Activated CD4-positive, alpha-beta memory T cell treated with anti-CD3 and anti-CD28 coated beads for 36 hours (primary cell): ENCODE measurements at regions not wholly inside any gene's neighbourhood (a gene's known extent, or its start where the extent isn't known, plus 50 kb on each side); places are given as distances from the start of the nearest gene placed in this dataset.
"Not testable (repeated sequence)": the region's sequence is repeated elsewhere in the genome, so short reads cannot be mapped to it uniquely, and the experiment has no call there.

Experiments
- CTCF ChIA-PET: fragments of 350-600 bp; sonication (Branson Sonifier 250); formaldehyde crosslinking; loops from one replicate; lab custom pipeline; 2021; ENCODE audit warnings: antibody characterized with exemption, inconsistent platforms; lab: Charles Lee
- POLR2A ChIA-PET: fragments of 350-600 bp; sonication (Branson Sonifier 250); formaldehyde crosslinking; loops from one replicate; lab custom pipeline; 2021; ENCODE audit warnings: antibody characterized with exemption; lab: Charles Lee
- DNase-seq: peaks from one replicate; pipeline ENCODE4 v3.0.0-alpha.2; 2020
- H3K27ac Mint-ChIP-seq: one replicate; pipeline ENCODE4 v1.8.0; 2021; ENCODE audit warnings: mixed read lengths
- H3K27me3 Mint-ChIP-seq: one replicate; pipeline ENCODE4 v1.8.0; 2021; ENCODE audit warnings: mixed read lengths
- H3K36me3 Mint-ChIP-seq: one replicate; pipeline ENCODE4 v1.8.0; 2021; ENCODE audit warnings: mixed read lengths
- H3K4me1 Mint-ChIP-seq: one replicate; pipeline ENCODE4 v1.8.0; 2021; ENCODE audit warnings: low read depth, mixed read lengths
- H3K4me3 Mint-ChIP-seq: one replicate; pipeline ENCODE4 v1.8.0; 2021; ENCODE audit warnings: mild to moderate bottlenecking, mixed read lengths
- H3K9me3 Mint-ChIP-seq: one replicate; pipeline ENCODE4 v1.8.0; 2021; ENCODE audit warnings: mixed read lengths
- intact Hi-C: fragments of 100-400 bp; cut with micrococcal nuclease; formaldehyde crosslinking; loops from one replicate; pipeline ENCODE4 v1.15.1; 2023

GRCh38 chr16:52357711-52358110 is 189.2 kb downstream of the TOX3 start:
- Mint-ChIP-seq H3K4me1 (no peaks in the 10 kb centered on the region), H3K4me3 (no peak overlapping the region), H3K27me3 (no peaks in the 10 kb centered on the region), H3K27ac (no peak overlapping the region), H3K9me3 (peaks cover 13% of the 10 kb centered on the region), H3K36me3 (no peaks in the 10 kb centered on the region)
- POLR2A ChIA-PET: interaction anchor here (0.7 kb wide), 1 partner anchor 9 kb away, joined by 3 read pairs; no protein-coding TSS in a partner anchor
- intact Hi-C loops: no loop called here
- no peak for DNase-seq
- CTCF ChIA-PET: no interaction called here

GRCh38 chr16:52353249-52353648 is 193.7 kb downstream of the TOX3 start:
- H3K27ac Mint-ChIP-seq: no peak overlapping the region
- H3K4me1 Mint-ChIP-seq: no peaks in the 10 kb centered on the region
- intact Hi-C loops: no loop called here
- POLR2A ChIA-PET: no interaction called here
- DNase-seq: no peak
- no peaks in the 10 kb centered on the region for H3K36me3 Mint-ChIP-seq
- CTCF ChIA-PET: no interaction called here
- H3K9me3 Mint-ChIP-seq: peaks cover 18% of the 10 kb centered on the region
- H3K27me3 Mint-ChIP-seq: no peaks in the 10 kb centered on the region
- H3K4me3 Mint-ChIP-seq: no peak overlapping the region

GRCh38 chr16:52351451-52351850 is 195.5 kb downstream of the TOX3 start:
- Mint-ChIP-seq H3K36me3 (no peaks in the 10 kb centered on the region), H3K9me3 (peaks cover 12% of the 10 kb centered on the region), H3K27ac (no peak overlapping the region), H3K4me1 (no peaks in the 10 kb centered on the region), H3K4me3 (no peak overlapping the region), H3K27me3 (no peaks in the 10 kb centered on the region)
- DNase-seq: no peak
- POLR2A ChIA-PET: no interaction called here
- intact Hi-C loops: no loop called here
- CTCF ChIA-PET: no interaction called here

- ChIA-PET CTCF (no interaction called here), POLR2A (no interaction called here)
- no peaks in the 10 kb centered on the region for H3K27me3 Mint-ChIP-seq
- H3K36me3 Mint-ChIP-seq: no peaks in the 10 kb centered on the region
- intact Hi-C loops: no loop called here
- H3K4me3 Mint-ChIP-seq: no peak overlapping the region
- no peak for DNase-seq
- H3K9me3 Mint-ChIP-seq: peaks cover 12% of the 10 kb centered on the region
- no peaks in the 10 kb centered on the region for H3K4me1 Mint-ChIP-seq
- no peak overlapping the region for H3K27ac Mint-ChIP-seq
Measured at GRCh38 chr16:52350031-52350642, 196.8 kb downstream of the TOX3 start.

GRCh38 chr16:52346709-52347108 is 200.2 kb downstream of the TOX3 start:
- intact Hi-C loops: no loop called here
- no peak for DNase-seq
- H3K36me3 Mint-ChIP-seq: no peaks in the 10 kb centered on the region
- H3K27me3 Mint-ChIP-seq: no peaks in the 10 kb centered on the region
- ChIA-PET CTCF (no interaction called here), POLR2A (no interaction called here)
- H3K27ac Mint-ChIP-seq: no peak overlapping the region
- H3K4me1 Mint-ChIP-seq: no peaks in the 10 kb centered on the region
- H3K9me3 Mint-ChIP-seq: peaks cover 5% of the 10 kb centered on the region
- no peak overlapping the region for H3K4me3 Mint-ChIP-seq

- CTCF ChIA-PET, H3K36me3 Mint-ChIP-seq, H3K27ac Mint-ChIP-seq, H3K27me3 Mint-ChIP-seq, POLR2A ChIA-PET, H3K4me1 Mint-ChIP-seq, H3K4me3 Mint-ChIP-seq, DNase-seq, intact Hi-C loops: not testable (repeated sequence)
- H3K9me3 Mint-ChIP-seq: peaks cover 12% of the 10 kb centered on the region
Measured at GRCh38 chr16:52333673-52334072, 213.3 kb downstream of the TOX3 start.

- ChIA-PET CTCF (no interaction called here), POLR2A (no interaction called here)
- no peaks in the 10 kb centered on the region for H3K36me3 Mint-ChIP-seq
- no peaks in the 10 kb centered on the region for H3K4me1 Mint-ChIP-seq
- intact Hi-C loops: no loop called here
- no peaks in the 10 kb centered on the region for H3K27me3 Mint-ChIP-seq
- H3K9me3 Mint-ChIP-seq: peaks cover 10% of the 10 kb centered on the region
- DNase-seq: no peak
- no peak overlapping the region for H3K27ac Mint-ChIP-seq
- H3K4me3 Mint-ChIP-seq: no peak overlapping the region
Measured at GRCh38 chr16:52320930-52321439, 226.0 kb downstream of the TOX3 start.

GRCh38 chr16:52318302-52319009 is 228.5 kb downstream of the TOX3 start:
- no peaks in the 10 kb centered on the region for H3K36me3 Mint-ChIP-seq
- no peak for DNase-seq
- H3K9me3 Mint-ChIP-seq: peaks cover 10% of the 10 kb centered on the region
- no peaks in the 10 kb centered on the region for H3K4me1 Mint-ChIP-seq
- CTCF ChIA-PET: no interaction called here
- intact Hi-C loops: no loop called here
- H3K4me3 Mint-ChIP-seq: no peak overlapping the region
- no peaks in the 10 kb centered on the region for H3K27me3 Mint-ChIP-seq
- H3K27ac Mint-ChIP-seq: no peak overlapping the region
- POLR2A ChIA-PET: no interaction called here

GRCh38 chr16:52316241-52316640 is 230.7 kb downstream of the TOX3 start:
- no peak overlapping the region for H3K27ac Mint-ChIP-seq
- H3K4me3 Mint-ChIP-seq: no peak overlapping the region
- H3K27me3 Mint-ChIP-seq: no peaks in the 10 kb centered on the region
- ChIA-PET CTCF (no interaction called here), POLR2A (no interaction called here)
- H3K4me1 Mint-ChIP-seq: no peaks in the 10 kb centered on the region
- intact Hi-C loops: no loop called here
- no peak for DNase-seq
- H3K36me3 Mint-ChIP-seq: no peaks in the 10 kb centered on the region
- peaks cover 5% of the 10 kb centered on the region for H3K9me3 Mint-ChIP-seq

GRCh38 chr16:52312716-52313115 is 234.2 kb downstream of the TOX3 start:
- intact Hi-C loops: no loop called here
- H3K27me3 Mint-ChIP-seq: no peaks in the 10 kb centered on the region
- H3K4me3 Mint-ChIP-seq: no peak overlapping the region
- no peak for DNase-seq
- ChIA-PET POLR2A (no interaction called here), CTCF (no interaction called here)
- H3K36me3 Mint-ChIP-seq: no peaks in the 10 kb centered on the region
- no peak overlapping the region for H3K27ac Mint-ChIP-seq
- peaks cover 3% of the 10 kb centered on the region for H3K9me3 Mint-ChIP-seq
- H3K4me1 Mint-ChIP-seq: no peaks in the 10 kb centered on the region

GRCh38 chr16:52309446-52310416 is 237.2 kb downstream of the TOX3 start:
- POLR2A ChIA-PET: no interaction called here
- CTCF ChIA-PET: no interaction called here
- H3K4me3 Mint-ChIP-seq: no peak overlapping the region
- no peak for DNase-seq
- H3K36me3 Mint-ChIP-seq: no peaks in the 10 kb centered on the region
- intact Hi-C loops: no loop called here
- no peaks in the 10 kb centered on the region for H3K27me3 Mint-ChIP-seq
- H3K9me3 Mint-ChIP-seq: peaks cover 7% of the 10 kb centered on the region
- no peaks in the 10 kb centered on the region for H3K4me1 Mint-ChIP-seq
- H3K27ac Mint-ChIP-seq: no peak overlapping the region

GRCh38 chr16:52308051-52308450 is 238.9 kb downstream of the TOX3 start:
- Mint-ChIP-seq H3K4me3 (no peak overlapping the region), H3K27me3 (no peaks in the 10 kb centered on the region), H3K36me3 (no peaks in the 10 kb centered on the region), H3K4me1 (no peaks in the 10 kb centered on the region), H3K27ac (no peak overlapping the region), H3K9me3 (peaks cover 4% of the 10 kb centered on the region)
- intact Hi-C loops: no loop called here
- ChIA-PET CTCF (no interaction called here), POLR2A (no interaction called here)
- no peak for DNase-seq
